Activated naive CD4-positive, alpha-beta T cell treated with anti-CD3 and anti-CD28 coated beads, Interleukin-2, amount 50 U/mL, for 16 hours (primary cell): ENCODE measurements at regions not wholly inside any gene's neighbourhood (a gene's known extent, or its start where the extent isn't known, plus 50 kb on each side); places are given as distances from the start of the nearest gene placed in this dataset.
"Not testable (repeated sequence)": the region's sequence is repeated elsewhere in the genome, so short reads cannot be mapped to it uniquely, and the experiment has no call there.

Source experiments
- DNase-seq: peaks from one replicate; pipeline ENCODE4 v3.0.0-alpha.2; 2020

GRCh38 chr5:82747986-82748385, 329.2 kb downstream of the TMEM167A start:
- no peak for DNase-seq

GRCh38 chr5:82745016-82745415, 332.2 kb downstream of the TMEM167A start:
- no peak for DNase-seq

GRCh38 chr5:82738681-82739269, 338.4 kb downstream of the TMEM167A start:
- DNase-seq = no peak

GRCh38 chr5:82735160-82735789, 341.9 kb downstream of the TMEM167A start:
- no peak for DNase-seq

GRCh38 chr5:82734347-82734746, 342.8 kb downstream of the TMEM167A start:
- no peak for DNase-seq

GRCh38 chr5:82730913-82731312, 346.3 kb downstream of the TMEM167A start:
- no peak for DNase-seq

GRCh38 chr5:82728926-82729702, 348.1 kb downstream of the TMEM167A start:
- no peak for DNase-seq

GRCh38 chr5:82723168-82723567, 354.0 kb downstream of the TMEM167A start:
- no peak for DNase-seq

- no peak for DNase-seq
These were observed 356.1 kb downstream of the TMEM167A start for GRCh38 chr5:82721087-82721410.

GRCh38 chr5:82720213-82721086, 356.7 kb downstream of the TMEM167A start:
- DNase-seq = no peak

GRCh38 chr5:82719368-82719767, 357.8 kb downstream of the TMEM167A start:
- DNase-seq = no peak

- no peak for DNase-seq
These were observed 359.5 kb downstream of the TMEM167A start for GRCh38 chr5:82717738-82718137.

- not testable (repeated sequence) for DNase-seq
These were observed 362.5 kb downstream of the TMEM167A start for GRCh38 chr5:82714732-82715131.

- no peak for DNase-seq
These were observed 363.4 kb downstream of the TMEM167A start for GRCh38 chr5:82713811-82714210.

GRCh38 chr5:82707741-82708140, 369.5 kb downstream of the TMEM167A start:
- DNase-seq = no peak

GRCh38 chr5:82704381-82704780, 372.8 kb downstream of the TMEM167A start:
- no peak for DNase-seq

- no peak for DNase-seq
These were observed 375.1 kb downstream of the TMEM167A start for GRCh38 chr5:82702046-82702445.

GRCh38 chr5:82699737-82700136, 377.5 kb downstream of the TMEM167A start:
- no peak for DNase-seq

- no peak for DNase-seq
These were observed 379.2 kb downstream of the TMEM167A start for GRCh38 chr5:82698026-82698425.

- no peak for DNase-seq
These were observed 382.4 kb downstream of the TMEM167A start for GRCh38 chr5:82694711-82695285.

GRCh38 chr5:82692826-82693225, 384.4 kb downstream of the TMEM167A start:
- DNase-seq = no peak

- no peak for DNase-seq
These were observed 392.5 kb downstream of the TMEM167A start for GRCh38 chr5:82684659-82685058.

GRCh38 chr5:82684165-82684564, 393.0 kb downstream of the TMEM167A start:
- no peak for DNase-seq
